ENCODE measurements at regions not wholly inside any gene's neighbourhood (a gene's known extent, or its start where the extent isn't known, plus 50 kb on each side); places are given as distances from the start of the nearest gene placed in this dataset.

GRCh38 chr21:28550057-28550825 lies 442.4 kb downstream of the LTN1 start:
- CTCF ChIA-PET: interaction anchor here (1.2 to 1.7 kb wide), 3 partner anchors 9 to 83 kb away, joined by 3 to 6 read pairs (median 3); no protein-coding TSS in a partner anchor

GRCh38 chr21:28548291-28548690 lies 444.4 kb downstream of the LTN1 start:
- no peak for FAIRE-seq
- Histone ChIP-seq H3K27me3 (ENCODE audit: control insufficient read depth in 2 of 2, insufficient read depth in 2 of 2, low read length in 2 of 2) (no peaks in the 10 kb centered on the region), H3K79me2 (ENCODE audit: control insufficient read depth, insufficient read depth, low read length) (no peaks in the 10 kb centered on the region), H3K4me2 (ENCODE audit: insufficient read depth, low read length) (no peak overlapping the region), H3K4me3 (replicated peaks in 1 of 3; ENCODE audit: insufficient read depth in 1 of 3, low read depth in 1 of 3, low read length in 3 of 3) (no peak overlapping the region), H3K9me3 (replicated peaks; ENCODE audit: control insufficient read depth, insufficient read depth, low read length) (no peaks in the 10 kb centered on the region), H3K36me3 (ENCODE audit: control insufficient read depth in 2 of 2, extremely low read depth in 1 of 2, insufficient read depth in 2 of 2, low read length in 2 of 2) (no peaks in the 10 kb centered on the region), H3K9me1 (replicated peaks; ENCODE audit: control insufficient read depth, extremely low read depth, insufficient read depth, low read length) (no peaks in the 10 kb centered on the region), H3K4me1 (ENCODE audit: control insufficient read depth, extremely low read depth, insufficient read depth, low read length) (peaks cover 9% of the 10 kb centered on the region), H4K20me1 (replicated peaks; ENCODE audit: control insufficient read depth, extremely low read depth, insufficient read depth, low read length) (no peaks in the 10 kb centered on the region), H2AFZ (ENCODE audit: low read depth, low read length) (no peak overlapping the region), H3K27ac (ENCODE audit: insufficient read depth, low read depth, low read length) (no peak overlapping the region), H3K9ac (replicated peaks; ENCODE audit: extremely low read depth, insufficient read depth, low read length) (no peak overlapping the region)
- no TSS peak for BruUV-seq (replicated peaks)
- POLR2A ChIA-PET: no interaction called here
- intact Hi-C loops (cut with micrococcal nuclease) (no loop called here), dilution Hi-C loops (cut with MboI; ENCODE audit: extremely low pct_ligation_motif_present, low sequenced_read_pairs) (no loop called here)
- no peak for TF ChIP-seq CTCF (IDR thresholded peaks at IDR 0.05; ENCODE audit: extremely low read depth in 1 of 2, insufficient read depth in 1 of 2, low read depth in 1 of 2, low read length in 2 of 2)
- TF ChIP-seq POLR2AphosphoS5 (IDR thresholded peaks at IDR 0.05; ENCODE audit: insufficient read depth, low read depth, low read length): no peak
- TF ChIP-seq MYC (IDR thresholded peaks at IDR 0.05; ENCODE audit: low read depth, low read length): no peak
- no peak for TF ChIP-seq JUN (IDR thresholded peaks at IDR 0.05; ENCODE audit: borderline replicate concordance, insufficient read depth, insufficient read length, low read depth)
- TF ChIP-seq POLR2A (IDR thresholded peaks at IDR 0.05; ENCODE audit: low read depth, low read length): no peak
- no peak for TF ChIP-seq GATA2 (IDR thresholded peaks at IDR 0.05; ENCODE audit: insufficient read depth, insufficient read length, low read depth, low read length)
- no peak for TF ChIP-seq EZH2 (IDR thresholded peaks at IDR 0.05; ENCODE audit: borderline replicate concordance, low read depth, low read length, severe bottlenecking)
- no peak for TF ChIP-seq MAX (IDR thresholded peaks at IDR 0.05; ENCODE audit: insufficient read depth, insufficient read length)
- TF ChIP-seq FOS (IDR thresholded peaks at IDR 0.05; ENCODE audit: borderline replicate concordance, insufficient read depth, low read length): no peak
- CTCF ChIA-PET: no interaction called here
- DNase-seq (ENCODE audit: low read depth, low spot score): no peak

More at GRCh38 chr21:28550057-28550825, 442.4 kb downstream of the LTN1 start:
- Histone ChIP-seq H3K4me1 (ENCODE audit: control insufficient read depth, extremely low read depth, insufficient read depth, low read length) (peaks cover 9% of the 10 kb centered on the region), H3K4me3 (replicated peaks in 1 of 3; ENCODE audit: insufficient read depth in 1 of 3, low read depth in 1 of 3, low read length in 3 of 3) (no peak overlapping the region), H4K20me1 (replicated peaks; ENCODE audit: control insufficient read depth, extremely low read depth, insufficient read depth, low read length) (no peaks in the 10 kb centered on the region), H3K9me1 (replicated peaks; ENCODE audit: control insufficient read depth, extremely low read depth, insufficient read depth, low read length) (no peaks in the 10 kb centered on the region), H2AFZ (ENCODE audit: low read depth, low read length) (peak overlapping the region; percentile 29), H3K27ac (ENCODE audit: insufficient read depth, low read depth, low read length) (peak overlapping the region; percentile 29), H3K9me3 (replicated peaks; ENCODE audit: control insufficient read depth, insufficient read depth, low read length) (no peaks in the 10 kb centered on the region), H3K36me3 (ENCODE audit: control insufficient read depth in 2 of 2, extremely low read depth in 1 of 2, insufficient read depth in 2 of 2, low read length in 2 of 2) (no peaks in the 10 kb centered on the region), H3K79me2 (ENCODE audit: control insufficient read depth, insufficient read depth, low read length) (no peaks in the 10 kb centered on the region), H3K4me2 (ENCODE audit: insufficient read depth, low read length) (peak overlapping the region; percentile 47), H3K27me3 (ENCODE audit: control insufficient read depth in 2 of 2, insufficient read depth in 2 of 2, low read length in 2 of 2) (no peaks in the 10 kb centered on the region), H3K9ac (replicated peaks; ENCODE audit: extremely low read depth, insufficient read depth, low read length) (no peak overlapping the region)
- DNase-seq (ENCODE audit: low read depth, low spot score): peak; percentile 20
- dilution Hi-C loops (cut with MboI; ENCODE audit: extremely low pct_ligation_motif_present, low sequenced_read_pairs) (no loop called here), intact Hi-C loops (cut with micrococcal nuclease) (no loop called here)
- no peak for FAIRE-seq
- TF ChIP-seq EZH2 (IDR thresholded peaks at IDR 0.05; ENCODE audit: borderline replicate concordance, low read depth, low read length, severe bottlenecking) (no peak), GATA2 (IDR thresholded peaks at IDR 0.05; ENCODE audit: insufficient read depth, insufficient read length, low read depth, low read length) (peak; percentile 59)
- POLR2A ChIA-PET: no interaction called here
- BruUV-seq (replicated peaks): no TSS peak
